Thyroid gland (tissue), 4 donors: ENCODE measurements at regions not wholly inside any gene's neighbourhood (a gene's known extent, or its start where the extent isn't known, plus 50 kb on each side); places are given as distances from the start of the nearest gene placed in this dataset.

Experiments
- POLR2A ChIP-seq, 2 donors: fragments of 450-650 bp; IDR thresholded peaks; one replicate each; pipeline ENCODE4 v1.6.1; 2017; ENCODE audit warnings: antibody characterized with exemption in 2 of 2, mild to moderate bottlenecking in 2 of 2, moderate library complexity in 1 of 2
- TF ChIP-seq, protein P1 (sequence below), 6 experiments: fragments of 200-600 bp in 3 of 6; fragments of 450-650 bp in 3 of 6; sonication (generic) in 3 of 6; IDR thresholded peaks; one replicate each; pipeline ENCODE4 v1.5.1; 2016 to 2019; ENCODE audit warnings: antibody characterized with exemption in 6 of 6, mild to moderate bottlenecking in 2 of 6, inconsistent platforms in 1 of 6, moderate library complexity in 1 of 6

- TF ChIP-seq, protein P1, sequence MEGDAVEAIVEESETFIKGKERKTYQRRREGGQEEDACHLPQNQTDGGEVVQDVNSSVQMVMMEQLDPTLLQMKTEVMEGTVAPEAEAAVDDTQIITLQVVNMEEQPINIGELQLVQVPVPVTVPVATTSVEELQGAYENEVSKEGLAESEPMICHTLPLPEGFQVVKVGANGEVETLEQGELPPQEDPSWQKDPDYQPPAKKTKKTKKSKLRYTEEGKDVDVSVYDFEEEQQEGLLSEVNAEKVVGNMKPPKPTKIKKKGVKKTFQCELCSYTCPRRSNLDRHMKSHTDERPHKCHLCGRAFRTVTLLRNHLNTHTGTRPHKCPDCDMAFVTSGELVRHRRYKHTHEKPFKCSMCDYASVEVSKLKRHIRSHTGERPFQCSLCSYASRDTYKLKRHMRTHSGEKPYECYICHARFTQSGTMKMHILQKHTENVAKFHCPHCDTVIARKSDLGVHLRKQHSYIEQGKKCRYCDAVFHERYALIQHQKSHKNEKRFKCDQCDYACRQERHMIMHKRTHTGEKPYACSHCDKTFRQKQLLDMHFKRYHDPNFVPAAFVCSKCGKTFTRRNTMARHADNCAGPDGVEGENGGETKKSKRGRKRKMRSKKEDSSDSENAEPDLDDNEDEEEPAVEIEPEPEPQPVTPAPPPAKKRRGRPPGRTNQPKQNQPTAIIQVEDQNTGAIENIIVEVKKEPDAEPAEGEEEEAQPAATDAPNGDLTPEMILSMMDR (IDR thresholded peaks at IDR 0.05) = no peak
- no peak for TF ChIP-seq POLR2A (IDR thresholded peaks at IDR 0.05)
These were observed 332.6 kb upstream of the ZNF32 start for GRCh38 chr10:43981232-43981631.
